ENCODE measurements at regions not wholly inside any gene's neighbourhood (a gene's known extent, or its start where the extent isn't known, plus 50 kb on each side); places are given as distances from the start of the nearest gene placed in this dataset.

DNA sequence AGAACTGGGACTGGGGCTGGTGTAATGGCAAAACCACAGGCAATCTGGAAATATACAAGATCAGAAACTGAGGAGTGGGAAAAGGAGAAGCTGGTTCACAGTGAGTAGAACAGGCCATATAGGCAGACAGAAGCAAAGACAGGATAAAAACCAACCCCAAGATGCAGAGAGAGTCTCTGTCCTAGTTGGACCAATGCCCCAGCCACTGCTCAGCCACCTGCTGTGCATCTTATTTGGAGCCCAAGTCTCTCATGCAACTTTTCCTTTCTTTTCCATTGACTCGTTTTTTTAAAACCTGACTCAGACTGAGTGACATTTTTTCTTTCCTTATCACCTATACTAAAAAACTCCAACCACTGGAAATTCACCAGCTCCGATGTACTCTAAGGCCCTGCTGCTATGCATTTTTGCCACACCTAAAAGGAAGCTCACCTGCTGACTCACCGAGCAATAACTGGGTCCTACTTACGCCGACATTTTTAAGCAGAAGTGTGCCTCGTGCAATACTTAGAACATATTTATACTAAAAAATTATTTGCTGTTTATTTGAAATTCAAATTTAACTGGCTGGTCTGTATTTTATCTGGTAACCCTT lies 100.8 kb upstream of the XYLT1 start:
- H3K27ac Mint-ChIP-seq (ENCODE audit: unreplicated experiment), result no peak overlapping the region
- no peak for DNase-seq (ENCODE audit: low spot score)
- H3K4me1 Mint-ChIP-seq (ENCODE audit: low read depth), result no peaks in the 10 kb centered on the region
- no peaks in the 10 kb centered on the region for H3K36me3 Mint-ChIP-seq (ENCODE audit: low read depth)
- no peak overlapping the region for H3K4me3 Mint-ChIP-seq (ENCODE audit: unreplicated experiment)
- H3K9me3 Mint-ChIP-seq (ENCODE audit: low read depth), result no peaks in the 10 kb centered on the region
- TF ChIP-seq, protein P1, sequence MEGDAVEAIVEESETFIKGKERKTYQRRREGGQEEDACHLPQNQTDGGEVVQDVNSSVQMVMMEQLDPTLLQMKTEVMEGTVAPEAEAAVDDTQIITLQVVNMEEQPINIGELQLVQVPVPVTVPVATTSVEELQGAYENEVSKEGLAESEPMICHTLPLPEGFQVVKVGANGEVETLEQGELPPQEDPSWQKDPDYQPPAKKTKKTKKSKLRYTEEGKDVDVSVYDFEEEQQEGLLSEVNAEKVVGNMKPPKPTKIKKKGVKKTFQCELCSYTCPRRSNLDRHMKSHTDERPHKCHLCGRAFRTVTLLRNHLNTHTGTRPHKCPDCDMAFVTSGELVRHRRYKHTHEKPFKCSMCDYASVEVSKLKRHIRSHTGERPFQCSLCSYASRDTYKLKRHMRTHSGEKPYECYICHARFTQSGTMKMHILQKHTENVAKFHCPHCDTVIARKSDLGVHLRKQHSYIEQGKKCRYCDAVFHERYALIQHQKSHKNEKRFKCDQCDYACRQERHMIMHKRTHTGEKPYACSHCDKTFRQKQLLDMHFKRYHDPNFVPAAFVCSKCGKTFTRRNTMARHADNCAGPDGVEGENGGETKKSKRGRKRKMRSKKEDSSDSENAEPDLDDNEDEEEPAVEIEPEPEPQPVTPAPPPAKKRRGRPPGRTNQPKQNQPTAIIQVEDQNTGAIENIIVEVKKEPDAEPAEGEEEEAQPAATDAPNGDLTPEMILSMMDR (IDR thresholded peaks at IDR 0.05), result no peak
- peaks cover 6% of the 10 kb centered on the region for H3K27me3 Mint-ChIP-seq (ENCODE audit: low read depth)

DNA sequence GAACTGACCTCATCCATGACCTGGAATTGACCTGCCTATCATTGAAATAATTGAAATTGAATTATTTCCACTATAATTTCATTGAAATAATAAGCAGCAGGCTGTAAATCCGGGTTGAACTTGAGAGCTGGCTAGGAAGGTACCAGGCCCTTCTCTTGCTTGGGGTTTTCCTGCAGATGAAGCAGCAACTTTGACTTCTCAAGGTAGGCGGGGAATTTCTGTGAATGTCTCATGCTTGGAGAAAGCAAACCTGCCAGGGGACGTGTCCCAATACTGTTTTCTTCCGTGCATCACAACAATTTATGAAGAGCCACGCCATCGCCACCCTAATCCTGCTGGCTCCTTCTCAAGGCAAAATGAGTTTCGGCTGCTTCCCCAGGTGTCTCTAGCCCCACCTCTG lies 97.5 kb upstream of the XYLT1 start:
- Mint-ChIP-seq H3K27me3 (ENCODE audit: low read depth) (peaks cover 2% of the 10 kb centered on the region), H3K4me3 (ENCODE audit: unreplicated experiment) (no peak overlapping the region), H3K36me3 (ENCODE audit: low read depth) (no peaks in the 10 kb centered on the region), H3K4me1 (ENCODE audit: low read depth) (no peaks in the 10 kb centered on the region), H3K9me3 (ENCODE audit: low read depth) (no peaks in the 10 kb centered on the region), H3K27ac (ENCODE audit: unreplicated experiment) (no peak overlapping the region)
- TF ChIP-seq, protein P1 (IDR thresholded peaks at IDR 0.05), result no peak
- DNase-seq (ENCODE audit: low spot score), result no peak

DNA sequence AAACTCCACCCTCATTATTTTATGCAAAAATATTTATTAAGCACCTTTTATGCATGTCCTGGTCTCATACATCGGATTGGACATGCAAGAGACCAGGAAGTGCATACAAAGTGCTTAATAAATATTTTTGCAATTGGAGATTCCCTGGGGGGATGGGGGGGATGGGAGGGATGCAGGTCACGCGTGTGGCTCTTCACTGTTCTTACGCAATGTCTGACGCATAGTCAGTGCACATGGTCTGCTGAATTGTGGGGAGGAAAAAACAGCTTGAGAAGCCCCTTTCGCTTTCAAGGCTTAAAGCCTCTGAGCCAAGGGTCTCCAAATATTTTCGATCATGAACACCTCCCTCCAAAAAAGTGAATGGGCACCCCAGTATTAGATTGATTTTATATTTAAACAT lies 96.7 kb upstream of the XYLT1 start:
- no peak for DNase-seq (ENCODE audit: low spot score)
- Mint-ChIP-seq H3K4me1 (ENCODE audit: low read depth) (no peaks in the 10 kb centered on the region), H3K9me3 (ENCODE audit: low read depth) (no peaks in the 10 kb centered on the region), H3K27ac (ENCODE audit: unreplicated experiment) (no peak overlapping the region), H3K27me3 (ENCODE audit: low read depth) (peaks cover 6% of the 10 kb centered on the region), H3K4me3 (ENCODE audit: unreplicated experiment) (no peak overlapping the region), H3K36me3 (ENCODE audit: low read depth) (no peaks in the 10 kb centered on the region)
- TF ChIP-seq, protein P1 (IDR thresholded peaks at IDR 0.05), result no peak

DNA sequence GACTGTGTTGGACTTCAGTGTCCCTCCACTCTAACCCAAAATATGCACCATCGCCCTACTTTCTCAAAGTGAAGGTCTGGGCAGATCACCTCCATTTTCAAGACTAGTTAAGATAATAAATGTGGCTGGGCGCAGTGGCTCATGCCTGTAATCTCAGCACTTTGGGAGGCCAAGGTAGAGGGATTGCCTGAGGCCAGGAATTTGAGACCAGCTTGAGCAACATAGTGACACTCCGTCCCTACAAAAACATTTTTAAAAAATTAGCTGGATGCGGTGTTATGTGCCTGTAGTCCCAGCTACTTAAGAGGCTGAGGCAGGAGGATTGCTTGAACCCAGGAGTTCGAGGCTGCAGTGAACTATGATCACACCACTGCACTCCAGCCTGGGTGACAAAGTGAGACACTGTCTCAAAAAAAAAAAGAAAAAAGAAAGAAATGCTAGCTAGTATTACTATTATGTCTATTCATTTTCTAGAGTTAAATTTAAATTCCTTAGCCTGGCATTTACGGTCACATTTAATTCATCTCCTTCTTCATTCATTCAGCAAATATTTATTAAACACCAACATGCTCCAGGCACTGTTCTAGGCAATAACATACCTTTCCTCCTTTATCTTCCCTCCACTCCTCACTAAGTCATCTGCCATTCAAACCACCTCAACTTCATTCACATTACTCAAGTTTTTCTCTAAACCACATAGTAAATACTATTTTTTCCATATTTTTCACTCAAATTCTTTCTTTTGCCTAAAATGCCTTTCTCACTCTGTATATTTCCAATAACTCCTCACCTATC lies 96.1 kb upstream of the XYLT1 start:
- TF ChIP-seq, protein P1 (IDR thresholded peaks at IDR 0.05), result no peak
- no peak overlapping the region for H3K4me3 Mint-ChIP-seq (ENCODE audit: unreplicated experiment)
- DNase-seq (ENCODE audit: low spot score), result no peak
- H3K27ac Mint-ChIP-seq (ENCODE audit: unreplicated experiment), result no peak overlapping the region
- H3K27me3 Mint-ChIP-seq (ENCODE audit: low read depth), result peaks cover 6% of the 10 kb centered on the region
- H3K4me1 Mint-ChIP-seq (ENCODE audit: low read depth), result no peaks in the 10 kb centered on the region
- H3K36me3 Mint-ChIP-seq (ENCODE audit: low read depth), result no peaks in the 10 kb centered on the region
- no peaks in the 10 kb centered on the region for H3K9me3 Mint-ChIP-seq (ENCODE audit: low read depth)

DNA sequence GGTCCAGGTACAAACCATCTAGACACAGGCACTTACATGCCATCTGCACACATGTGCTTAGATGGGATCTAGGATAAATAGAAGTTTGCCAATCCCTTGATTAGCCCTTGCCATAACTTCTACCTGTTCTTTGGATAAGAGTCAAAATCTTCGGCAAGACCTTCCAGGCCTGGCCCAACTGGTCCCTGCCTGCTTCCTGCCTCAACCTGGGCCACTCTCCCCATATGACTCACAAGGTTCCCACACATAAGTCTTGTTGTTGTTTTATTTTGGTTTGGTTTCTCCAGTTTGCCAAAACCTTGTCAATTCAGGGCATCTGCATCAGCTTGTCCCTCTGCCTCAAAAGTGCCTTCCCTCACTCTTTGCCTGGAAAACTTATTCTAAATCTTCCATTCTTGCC lies 95.3 kb upstream of the XYLT1 start:
- Mint-ChIP-seq H3K36me3 (ENCODE audit: low read depth) (no peaks in the 10 kb centered on the region), H3K27me3 (ENCODE audit: low read depth) (peaks cover 6% of the 10 kb centered on the region), H3K4me3 (ENCODE audit: unreplicated experiment) (no peak overlapping the region), H3K4me1 (ENCODE audit: low read depth) (no peaks in the 10 kb centered on the region), H3K27ac (ENCODE audit: unreplicated experiment) (no peak overlapping the region), H3K9me3 (ENCODE audit: low read depth) (no peaks in the 10 kb centered on the region)
- no peak for DNase-seq (ENCODE audit: low spot score)
- TF ChIP-seq, protein P1 (IDR thresholded peaks at IDR 0.05), result no peak
